ENCODE measurements at regions not wholly inside any gene's neighbourhood (a gene's known extent, or its start where the extent isn't known, plus 50 kb on each side); places are given as distances from the start of the nearest gene placed in this dataset.

- Histone ChIP-seq H3K27ac (ENCODE audit: low read depth, low read length) (no peak overlapping the region), H3K4me2 (ENCODE audit: insufficient read depth in 1 of 2, low read depth in 2 of 2, low read length in 2 of 2) (no peak overlapping the region)
- 87% methylated on average over 3 of the region's 3 CpGs; no CpG with 5 or more reads in 1 of the 2 experiments for WGBS, 2 experiments (ENCODE audit: extremely low coverage in 1 of 2, insufficient coverage in 1 of 2, insufficient read length in 1 of 2, insufficient replicate concordance in 2 of 2, low coverage in 1 of 2, low lambda C conversion rate in 2 of 2, missing lambda C conversion rate in 1 of 2)
- TF ChIP-seq SIN3A (conservative IDR thresholded peaks at IDR 0.05 in 1 of 2, IDR thresholded peaks at IDR 0.05 in 1 of 2; ENCODE audit: low read depth in 1 of 2, low read length in 2 of 2): no peak
- TF ChIP-seq ASH2L (IDR thresholded peaks at IDR 0.05; ENCODE audit: low read length): no peak
- no peak for TF ChIP-seq HDAC6 (IDR thresholded peaks at IDR 0.05; ENCODE audit: low read depth, low read length)
- no peak for TF ChIP-seq MAFK (IDR thresholded peaks at IDR 0.05; ENCODE audit: low read depth, low read length)
- no peak for TF ChIP-seq TAF1 (IDR thresholded peaks at IDR 0.05; ENCODE audit: low read depth, low read length)
- TF ChIP-seq JUN (IDR thresholded peaks at IDR 0.05; ENCODE audit: low read depth, low read length): no peak
- TF ChIP-seq HDAC2 (IDR thresholded peaks at IDR 0.05; ENCODE audit: borderline replicate concordance in 1 of 2, low read depth in 2 of 2, low read length in 2 of 2): no peak
- TF ChIP-seq TBP (IDR thresholded peaks at IDR 0.05; ENCODE audit: low read depth, low read length): no peak
- no peak for TF ChIP-seq FOSL1 (IDR thresholded peaks at IDR 0.05; ENCODE audit: insufficient read depth, low read depth, low read length)
- TF ChIP-seq SIRT6 (IDR thresholded peaks at IDR 0.05; ENCODE audit: low read length): no peak
- TF ChIP-seq TCF12 (IDR thresholded peaks at IDR 0.05; ENCODE audit: low read depth, low read length): no peak
- no peak for TF ChIP-seq RXRA (IDR thresholded peaks at IDR 0.05; ENCODE audit: insufficient read depth, low read depth, low read length)
- no peak for TF ChIP-seq E2F6 (IDR thresholded peaks at IDR 0.05)
Observed at GRCh38 chr10:76787746-76788451, 849.7 kb downstream of the KCNMA1 start.

More at GRCh38 chr10:76787746-76788451, 849.7 kb downstream of the KCNMA1 start:
- no peak overlapping the region for H2BK12ac ChIP-seq (ENCODE audit: low read depth, low read length)
- no peak overlapping the region for H4K5ac ChIP-seq (ENCODE audit: insufficient read length, low read depth, low read length)
- H3K4me1 ChIP-seq (replicated peaks in 1 of 4; ENCODE audit: control insufficient read depth in 3 of 4, insufficient read depth in 4 of 4, low read length in 3 of 4): no peaks in the 10 kb centered on the region
- no peak overlapping the region for H2BK5ac ChIP-seq (ENCODE audit: low read depth, low read length)
- H2AK5ac ChIP-seq (ENCODE audit: low read depth, low read length): no peak overlapping the region
- no peak overlapping the region for H2BK15ac ChIP-seq (ENCODE audit: low read length)
- H3K4ac ChIP-seq (replicated peaks; ENCODE audit: insufficient read length, low read depth, low read length): no peak overlapping the region
- no peak overlapping the region for H4K8ac ChIP-seq (ENCODE audit: extremely low read depth, insufficient read depth, low read length)
- H3K79me1 ChIP-seq (ENCODE audit: low read depth, low read length): no peaks in the 10 kb centered on the region
- H3K14ac ChIP-seq (ENCODE audit: insufficient read length): no peak overlapping the region
- ChIA-PET POLR2A (ENCODE audit: partially characterized antibody) (no interaction called here), CTCF (ENCODE audit: partially characterized antibody) (interaction anchor here (0.9 kb wide), 1 partner anchor 13 kb away, joined by 3 read pairs; no protein-coding TSS in a partner anchor)
- H3K4me3 ChIP-seq (ENCODE audit: extremely low read depth in 1 of 4, insufficient read depth in 2 of 4, low read depth in 3 of 4, low read length in 4 of 4): no peak overlapping the region
- no peak overlapping the region for H2BK120ac ChIP-seq (replicated peaks; ENCODE audit: low read depth, low read length)
- H3K79me2 ChIP-seq (ENCODE audit: control insufficient read depth in 1 of 2, insufficient read depth in 2 of 2, low read length in 2 of 2): no peaks in the 10 kb centered on the region
- FAIRE-seq (no peak), DNase-seq (ENCODE audit: low read depth in 1 of 2, low spot score in 2 of 2) (no peak)
- no peak overlapping the region for H3K18ac ChIP-seq (ENCODE audit: extremely low read depth, low read length)
- no peak overlapping the region for H3K56ac ChIP-seq (replicated peaks; ENCODE audit: insufficient read length, low read depth, low read length)
- H4K91ac ChIP-seq (replicated peaks; ENCODE audit: insufficient read length, low read length): no peak overlapping the region
- no peak overlapping the region for H2BK20ac ChIP-seq (ENCODE audit: low read length)
- no peak overlapping the region for H3K23ac ChIP-seq (ENCODE audit: insufficient read length)
- H3K23me2 ChIP-seq (ENCODE audit: low read depth, low read length): no peaks in the 10 kb centered on the region
- no peaks in the 10 kb centered on the region for H4K20me1 ChIP-seq (replicated peaks in 1 of 2; ENCODE audit: control insufficient read depth in 1 of 2, insufficient read depth in 2 of 2, low read length in 2 of 2)
- H3K9me3 ChIP-seq (ENCODE audit: insufficient read depth in 2 of 2, low read depth in 1 of 2, low read length in 1 of 2): peaks cover 0 to 3% of the 10 kb centered on the region in 2 experiments; a peak in 2 of 4 replicates
- peaks cover 0 to 3% (median 0%) of the 10 kb centered on the region in 4 experiments; a peak in 1 of 8 replicates for H3K36me3 ChIP-seq (ENCODE audit: control insufficient read depth in 2 of 4, insufficient read depth in 4 of 4, low read length in 3 of 4)
- no peak overlapping the region for H2AFZ ChIP-seq (ENCODE audit: low read length)
- no peaks in the 10 kb centered on the region for H3K27me3 ChIP-seq (replicated peaks in 1 of 4; ENCODE audit: control insufficient read depth in 3 of 4, extremely low read depth in 1 of 4, insufficient read depth in 3 of 4, low read length in 3 of 4)
- H3K9ac ChIP-seq (replicated peaks in 1 of 4; ENCODE audit: extremely low read depth in 1 of 4, low read depth in 3 of 4, low read length in 3 of 4): no peak overlapping the region
